Neuron (in vitro differentiated cells): ENCODE measurements at regions not wholly inside any gene's neighbourhood (a gene's known extent, or its start where the extent isn't known, plus 50 kb on each side); places are given as distances from the start of the nearest gene placed in this dataset.
A peak's percentile ranks its signal among the peaks of the same experiment; 100 is the strongest.
"Not testable (repeated sequence)": the region's sequence is repeated elsewhere in the genome, so short reads cannot be mapped to it uniquely, and the experiment has no call there.

Experiments
- H2AFZ ChIP-seq: one replicate; pipeline ENCODE4 v1.6.1; 2013; ENCODE audit warnings: low read depth, mild to moderate bottlenecking, inconsistent platforms, low read length, moderate library complexity
- H3K27me3 ChIP-seq: one replicate; pipeline ENCODE4 v1.6.1; 2013; ENCODE audit warnings: low read length; ENCODE audit not compliant: insufficient read depth
- H3K36me3 ChIP-seq: one replicate; pipeline ENCODE4 v1.6.1; 2013; ENCODE audit warnings: low read length; ENCODE audit not compliant: insufficient read depth
- H3K4me1 ChIP-seq: one replicate; pipeline ENCODE4 v1.6.1; 2013; ENCODE audit warnings: low read length; ENCODE audit not compliant: insufficient read depth
- H3K4me3 ChIP-seq: 2 replicates; pipeline ENCODE4 v1.5.1; 2013; ENCODE audit warnings: mild to moderate bottlenecking, low read length, moderate library complexity
- H3K9me3 ChIP-seq: one replicate; pipeline ENCODE4 v1.6.1; 2013; ENCODE audit warnings: low read length

GRCh38 chr4:66782751-66783150 is 762.6 kb downstream of the CENPC start:
- H3K36me3 ChIP-seq, H3K4me3 ChIP-seq, H3K4me1 ChIP-seq, H2AFZ ChIP-seq, H3K27me3 ChIP-seq, H3K9me3 ChIP-seq: not testable (repeated sequence)

DNA sequence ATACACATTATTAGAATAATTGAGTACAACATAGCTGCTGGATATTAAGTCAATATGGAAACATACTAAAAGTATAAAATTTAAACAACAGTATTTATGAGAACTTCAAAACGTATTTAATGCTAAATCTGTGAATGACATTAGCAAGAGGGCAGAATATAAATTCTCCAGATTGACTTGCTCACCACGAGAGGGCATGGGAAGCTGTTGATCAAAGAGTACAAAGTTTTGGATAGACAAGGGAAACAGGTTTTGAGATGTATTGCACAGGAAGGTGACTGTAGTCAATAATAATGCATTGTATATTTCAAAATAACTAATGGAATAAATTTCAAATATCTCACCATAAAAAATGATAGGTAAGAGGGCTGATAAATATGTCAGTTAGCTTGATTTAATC is 768.2 kb downstream of the CENPC start:
- Histone ChIP-seq H3K27me3 (no peaks in the 10 kb centered on the region), H2AFZ (no peak overlapping the region), H3K4me1 (no peaks in the 10 kb centered on the region), H3K9me3 (no peaks in the 10 kb centered on the region), H3K36me3 (no peaks in the 10 kb centered on the region), H3K4me3 (no peak overlapping the region)

DNA sequence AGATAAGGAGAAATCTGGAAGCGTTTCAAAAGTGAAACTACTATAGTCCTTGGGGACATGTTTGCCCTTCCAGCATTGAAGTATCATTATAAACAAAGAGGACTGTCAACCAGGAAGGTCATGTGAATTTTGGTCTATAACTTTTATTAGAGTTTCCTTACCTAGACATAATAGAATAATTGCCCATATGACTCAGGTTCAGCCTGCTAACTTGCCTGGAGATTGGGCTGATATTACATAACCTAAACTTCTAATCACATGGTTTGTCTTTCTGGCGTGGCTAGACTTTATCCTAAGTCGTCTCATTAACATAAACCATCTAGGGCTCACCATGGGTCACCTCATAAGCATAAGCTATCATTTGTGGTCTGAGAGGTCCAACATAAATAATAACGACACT is 775.9 kb downstream of the CENPC start:
- Histone ChIP-seq H3K27me3 (no peaks in the 10 kb centered on the region), H3K4me3 (no peak overlapping the region), H3K9me3 (no peaks in the 10 kb centered on the region), H2AFZ (no peak overlapping the region), H3K36me3 (no peaks in the 10 kb centered on the region), H3K4me1 (no peaks in the 10 kb centered on the region)

GRCh38 chr4:66767442-66767841 is 777.9 kb downstream of the CENPC start:
- no peak overlapping the region for H2AFZ ChIP-seq
- H3K9me3 ChIP-seq: no peaks in the 10 kb centered on the region
- no peak overlapping the region for H3K4me3 ChIP-seq
- H3K36me3 ChIP-seq: no peaks in the 10 kb centered on the region
- H3K4me1 ChIP-seq: no peaks in the 10 kb centered on the region
- no peaks in the 10 kb centered on the region for H3K27me3 ChIP-seq

DNA sequence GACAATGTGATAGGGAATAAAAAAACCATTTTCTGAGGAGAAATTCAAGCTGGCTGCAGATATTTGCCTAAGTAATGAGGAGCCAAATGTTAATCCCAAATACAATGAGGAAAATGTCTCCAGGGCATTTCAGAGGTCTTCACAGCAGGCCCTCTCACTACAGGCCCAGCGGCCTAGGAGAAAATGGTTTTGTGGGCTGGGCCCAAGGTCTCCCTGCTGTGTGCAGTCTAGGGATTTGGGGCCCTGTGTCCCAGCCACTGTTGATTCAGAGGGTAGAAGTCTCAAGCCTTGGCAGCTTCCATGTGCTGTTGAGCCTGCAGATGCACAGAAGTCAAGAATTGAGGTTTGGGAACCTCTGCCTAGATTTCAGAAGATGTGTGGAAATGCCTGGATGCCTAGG is 778.7 kb downstream of the CENPC start:
- Histone ChIP-seq H3K36me3 (no peaks in the 10 kb centered on the region), H2AFZ (no peak overlapping the region), H3K27me3 (no peaks in the 10 kb centered on the region), H3K4me1 (no peaks in the 10 kb centered on the region), H3K9me3 (no peaks in the 10 kb centered on the region), H3K4me3 (no peak overlapping the region)

- Histone ChIP-seq H2AFZ (no peak overlapping the region), H3K27me3 (no peaks in the 10 kb centered on the region), H3K9me3 (no peaks in the 10 kb centered on the region)
Measured at GRCh38 chr4:66750273-66750672, 795.0 kb downstream of the CENPC start.

GRCh38 chr4:66746918-66747317 is 798.4 kb downstream of the CENPC start:
- H3K36me3 ChIP-seq, H3K27me3 ChIP-seq, H3K9me3 ChIP-seq, H2AFZ ChIP-seq, H3K4me1 ChIP-seq, H3K4me3 ChIP-seq: not testable (repeated sequence)

More at GRCh38 chr4:66750273-66750672, 795.0 kb downstream of the CENPC start:
- H3K4me3 ChIP-seq: no peak overlapping the region
- H3K36me3 ChIP-seq: no peaks in the 10 kb centered on the region
- H3K4me1 ChIP-seq: no peaks in the 10 kb centered on the region

- Histone ChIP-seq H2AFZ (no peak overlapping the region), H3K36me3 (no peaks in the 10 kb centered on the region), H3K9me3 (no peaks in the 10 kb centered on the region), H3K4me1 (peaks cover 9% of the 10 kb centered on the region), H3K27me3 (no peaks in the 10 kb centered on the region), H3K4me3 (no peak overlapping the region)
Measured at GRCh38 chr4:66741081-66741480, 804.2 kb downstream of the CENPC start.

GRCh38 chr4:66736606-66737005 is 808.7 kb downstream of the CENPC start:
- no peaks in the 10 kb centered on the region for H3K9me3 ChIP-seq
- H2AFZ ChIP-seq: peak overlapping the region; percentile 4
- no peaks in the 10 kb centered on the region for H3K27me3 ChIP-seq
- no peaks in the 10 kb centered on the region for H3K36me3 ChIP-seq
- peaks cover 9% of the 10 kb centered on the region for H3K4me1 ChIP-seq
- no peak overlapping the region for H3K4me3 ChIP-seq

DNA sequence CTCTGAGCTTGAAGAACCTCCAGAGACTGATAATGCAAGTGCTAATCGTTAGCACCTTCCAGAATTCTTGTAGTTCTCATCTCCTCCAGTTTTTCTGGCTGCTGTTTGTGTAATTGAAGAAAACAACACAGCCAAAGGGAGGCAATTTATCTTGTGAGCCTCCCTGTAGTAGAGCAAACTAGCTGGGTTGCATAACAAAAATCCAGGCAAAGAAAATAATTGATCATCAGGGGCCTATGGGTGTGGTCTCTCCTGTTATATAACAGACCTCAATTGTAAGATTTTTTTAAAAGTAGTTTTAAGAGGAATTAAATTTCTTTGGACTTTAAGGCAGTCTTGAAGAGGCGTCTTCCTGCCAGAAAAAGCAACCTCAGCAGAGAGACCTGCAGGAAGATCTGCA is 817.0 kb downstream of the CENPC start:
- no peak overlapping the region for H3K4me3 ChIP-seq

GRCh38 chr4:66712301-66712921 is 832.9 kb downstream of the CENPC start:
- not testable (repeated sequence) for H3K4me1 ChIP-seq, H3K9me3 ChIP-seq, H2AFZ ChIP-seq, H3K4me3 ChIP-seq, H3K27me3 ChIP-seq, H3K36me3 ChIP-seq

More for the DNA sequence above, 817.0 kb downstream of the CENPC start:
- Histone ChIP-seq H3K27me3 (no peaks in the 10 kb centered on the region), H3K4me1 (no peaks in the 10 kb centered on the region), H3K36me3 (no peaks in the 10 kb centered on the region), H2AFZ (no peak overlapping the region), H3K9me3 (no peaks in the 10 kb centered on the region)

GRCh38 chr4:66704243-66704642 is 841.1 kb downstream of the CENPC start:
- Histone ChIP-seq H3K9me3 (no peaks in the 10 kb centered on the region), H2AFZ (no peak overlapping the region), H3K36me3 (no peaks in the 10 kb centered on the region), H3K27me3 (no peaks in the 10 kb centered on the region), H3K4me3 (no peak overlapping the region), H3K4me1 (no peaks in the 10 kb centered on the region)

GRCh38 chr4:66694739-66695138 is 850.6 kb downstream of the CENPC start:
- no peaks in the 10 kb centered on the region for H3K4me1 ChIP-seq
- no peaks in the 10 kb centered on the region for H3K36me3 ChIP-seq

DNA sequence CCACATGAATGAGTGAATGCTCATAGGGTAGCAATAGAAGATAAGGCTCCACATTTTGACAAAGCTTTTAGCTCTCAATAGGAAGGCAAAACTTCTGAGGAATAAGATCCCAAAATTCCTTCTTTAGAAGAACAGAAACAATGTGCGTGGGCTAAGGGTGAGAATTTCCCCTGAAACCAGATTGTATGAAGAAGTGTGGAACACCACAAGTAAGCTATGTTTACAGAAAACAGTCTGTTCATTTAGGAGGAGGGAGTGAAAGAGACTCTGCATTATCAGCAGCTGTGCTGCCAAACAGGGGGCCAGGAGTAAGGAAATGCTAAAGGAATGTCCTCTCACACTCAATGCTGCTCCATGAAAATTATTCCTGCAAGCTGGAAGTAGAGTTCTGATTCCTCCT is 851.6 kb downstream of the CENPC start:
- no peak overlapping the region for H2AFZ ChIP-seq
- H3K36me3 ChIP-seq: no peaks in the 10 kb centered on the region
- no peaks in the 10 kb centered on the region for H3K27me3 ChIP-seq
- H3K9me3 ChIP-seq: no peaks in the 10 kb centered on the region
- no peak overlapping the region for H3K4me3 ChIP-seq
- H3K4me1 ChIP-seq: no peaks in the 10 kb centered on the region

More at GRCh38 chr4:66694739-66695138, 850.6 kb downstream of the CENPC start:
- Histone ChIP-seq H3K9me3 (no peaks in the 10 kb centered on the region), H2AFZ (no peak overlapping the region), H3K4me3 (no peak overlapping the region), H3K27me3 (no peaks in the 10 kb centered on the region)
